HG03521 (cell line): ENCODE measurements at regions not wholly inside any gene's neighbourhood (a gene's known extent, or its start where the extent isn't known, plus 50 kb on each side); places are given as distances from the start of the nearest gene placed in this dataset.

Source experiments
- ATAC-seq: cut with Tn5 transposase; IDR thresholded peaks from one replicate; pipeline ENCODE4 v1.9.1; 2021; ENCODE audit warnings: mild to moderate bottlenecking, moderate library complexity; ENCODE audit not compliant: unreplicated experiment

DNA sequence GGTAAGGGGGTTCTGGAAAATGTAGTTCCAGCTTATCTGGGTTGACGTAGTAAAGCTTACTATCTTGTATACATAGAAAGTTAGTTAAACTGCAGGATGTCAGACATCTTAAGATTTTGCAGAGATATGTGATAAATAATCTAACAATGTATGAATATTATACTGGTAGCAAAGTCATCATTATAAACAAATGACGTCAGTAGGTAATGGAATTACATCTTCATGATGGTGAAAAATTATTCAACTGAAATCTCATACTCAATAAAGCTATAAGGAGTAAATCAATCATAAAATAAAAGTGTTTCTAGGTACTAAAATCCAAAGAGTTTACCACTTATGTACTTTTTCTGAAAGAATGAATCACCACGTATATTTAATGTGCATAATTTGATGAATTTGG is 217.3 kb upstream of the CDH10 start:
- no peak for ATAC-seq

GRCh38 chr5:24855485-24855884 is 210.7 kb upstream of the CDH10 start:
- ATAC-seq = no peak

GRCh38 chr5:24854850-24855249 is 210.1 kb upstream of the CDH10 start:
- ATAC-seq = no peak

DNA sequence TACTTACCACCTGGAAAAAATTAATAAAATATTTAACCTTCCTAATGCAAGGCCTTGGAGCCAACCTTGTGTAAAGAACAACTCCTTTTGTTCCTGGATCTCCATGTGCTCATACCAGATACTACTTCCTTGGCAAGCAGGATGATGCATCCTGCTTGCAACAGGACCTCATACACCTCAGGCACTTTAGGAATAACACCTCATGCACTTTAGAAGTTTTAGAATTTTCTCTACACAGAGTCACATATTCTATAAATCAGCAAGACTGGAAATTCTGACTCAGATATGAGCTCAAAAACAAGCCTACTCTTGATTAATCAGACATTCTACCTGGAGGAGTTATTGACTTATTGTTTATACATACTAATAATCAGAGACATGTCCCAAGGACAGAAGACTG is 209.6 kb upstream of the CDH10 start:
- ATAC-seq = no peak

DNA sequence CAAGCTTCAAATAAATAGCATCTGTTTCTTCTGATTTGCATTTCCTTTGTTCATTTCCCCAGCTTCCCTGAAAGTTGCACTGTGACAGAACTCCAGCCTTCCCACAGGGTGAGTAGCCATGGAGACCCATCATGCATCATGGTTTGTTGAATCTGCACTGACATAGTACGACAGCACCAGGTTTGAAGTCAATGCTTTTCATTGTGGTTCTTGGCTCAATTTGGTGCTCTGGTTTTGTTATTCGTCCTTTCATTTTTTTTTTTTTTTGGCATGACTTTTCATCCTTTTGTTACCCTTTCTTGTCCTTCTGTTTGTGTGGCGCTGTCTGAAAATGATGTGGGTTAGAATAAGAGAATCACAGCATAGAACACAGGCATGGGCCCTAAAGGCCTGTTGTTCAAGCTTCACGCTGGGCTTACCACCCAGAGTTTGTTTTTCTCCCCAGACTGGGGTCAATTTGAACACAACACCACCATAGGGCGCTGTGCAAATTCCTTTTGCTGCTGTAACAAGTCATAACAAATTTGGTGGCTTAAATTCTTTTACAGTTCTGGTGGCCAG is 206.2 kb upstream of the CDH10 start:
- ATAC-seq = no peak

DNA sequence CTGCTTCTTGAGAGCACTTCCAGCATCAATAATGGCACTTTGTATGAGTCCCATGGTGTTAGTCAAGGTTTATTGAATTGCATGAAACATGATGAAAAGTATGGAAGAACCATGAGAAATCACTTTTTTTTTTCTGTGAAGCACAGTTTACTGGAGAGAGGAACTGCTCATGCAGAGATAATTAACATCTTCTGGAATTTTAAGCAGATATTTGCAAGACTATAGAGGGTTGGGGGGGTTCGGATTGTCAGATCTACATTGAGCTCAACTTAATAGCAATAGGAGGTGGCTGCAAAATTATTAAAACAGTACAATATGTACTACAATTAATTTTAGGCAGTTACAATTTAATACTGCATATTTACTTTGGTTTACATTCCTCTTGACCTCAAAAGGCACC is 204.4 kb upstream of the CDH10 start:
- no peak for ATAC-seq

- ATAC-seq = no peak
Observed at GRCh38 chr5:24831989-24832388, 187.2 kb upstream of the CDH10 start.

- no peak for ATAC-seq
Observed at GRCh38 chr5:24823625-24824024, 178.8 kb upstream of the CDH10 start.

DNA sequence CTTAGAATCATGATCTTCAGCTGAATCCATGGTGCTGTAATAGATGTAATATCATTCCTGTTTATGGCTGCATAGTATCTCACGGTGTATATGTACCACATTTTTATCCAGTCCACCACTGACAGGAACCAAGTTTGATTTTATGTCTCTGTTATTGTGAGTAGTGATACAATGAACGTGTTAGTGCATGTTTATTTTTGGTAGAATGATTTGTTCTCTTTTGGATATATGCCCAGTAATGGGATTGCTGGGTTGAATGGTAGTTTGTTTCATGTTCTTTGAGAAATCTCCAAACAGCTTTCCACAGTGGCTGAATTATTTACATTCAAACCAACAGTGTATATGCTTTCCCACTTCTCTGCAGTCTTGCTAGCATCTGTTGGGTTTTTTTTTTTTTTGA is 175.1 kb upstream of the CDH10 start:
- no peak for ATAC-seq

- no peak for ATAC-seq
Observed at GRCh38 chr5:24817966-24818365, 173.2 kb upstream of the CDH10 start.

GRCh38 chr5:24816206-24816605 is 171.4 kb upstream of the CDH10 start:
- no peak for ATAC-seq

DNA sequence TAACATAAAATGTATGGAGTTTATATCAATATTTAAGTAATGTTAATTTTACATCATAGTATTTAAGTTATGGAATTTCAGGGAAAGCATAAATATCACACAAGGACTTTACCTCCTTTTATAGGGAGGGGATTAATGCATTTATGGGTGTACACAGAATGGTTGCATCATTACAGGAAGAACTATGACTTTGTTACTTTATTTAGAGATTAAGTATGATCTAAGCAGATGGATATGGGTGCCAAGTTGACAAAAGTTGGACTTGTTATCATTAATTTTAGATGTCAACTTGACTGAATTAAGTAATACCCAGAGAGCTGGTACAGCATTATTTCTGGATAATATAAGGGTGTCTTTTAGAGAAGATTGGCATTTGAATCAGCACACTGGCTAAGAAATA is 160.5 kb upstream of the CDH10 start:
- no peak for ATAC-seq

DNA sequence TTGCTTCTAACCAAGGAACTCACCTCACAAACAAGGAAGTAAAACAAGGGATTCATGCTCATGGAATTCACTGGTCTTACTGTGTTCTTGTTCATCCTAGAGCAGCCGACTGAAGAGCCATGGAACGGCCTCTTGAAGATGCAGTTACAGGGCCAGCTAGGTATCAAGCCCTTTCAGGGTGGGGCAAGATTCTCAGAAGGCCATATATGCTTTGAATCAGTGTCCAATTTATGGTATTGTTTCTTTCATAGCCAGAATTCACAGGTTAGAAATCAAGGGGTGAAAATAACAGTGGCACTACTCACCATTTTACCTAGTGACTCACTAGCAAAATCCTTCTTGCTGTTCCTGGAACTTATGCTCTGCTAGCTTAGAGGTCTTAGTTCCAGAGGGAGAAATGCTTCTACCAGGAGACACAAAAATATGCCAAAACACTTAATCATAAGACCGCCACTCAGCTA is 159.5 kb upstream of the CDH10 start:
- no peak for ATAC-seq

- ATAC-seq = no peak
Observed at GRCh38 chr5:24791326-24791725, 146.5 kb upstream of the CDH10 start.

DNA sequence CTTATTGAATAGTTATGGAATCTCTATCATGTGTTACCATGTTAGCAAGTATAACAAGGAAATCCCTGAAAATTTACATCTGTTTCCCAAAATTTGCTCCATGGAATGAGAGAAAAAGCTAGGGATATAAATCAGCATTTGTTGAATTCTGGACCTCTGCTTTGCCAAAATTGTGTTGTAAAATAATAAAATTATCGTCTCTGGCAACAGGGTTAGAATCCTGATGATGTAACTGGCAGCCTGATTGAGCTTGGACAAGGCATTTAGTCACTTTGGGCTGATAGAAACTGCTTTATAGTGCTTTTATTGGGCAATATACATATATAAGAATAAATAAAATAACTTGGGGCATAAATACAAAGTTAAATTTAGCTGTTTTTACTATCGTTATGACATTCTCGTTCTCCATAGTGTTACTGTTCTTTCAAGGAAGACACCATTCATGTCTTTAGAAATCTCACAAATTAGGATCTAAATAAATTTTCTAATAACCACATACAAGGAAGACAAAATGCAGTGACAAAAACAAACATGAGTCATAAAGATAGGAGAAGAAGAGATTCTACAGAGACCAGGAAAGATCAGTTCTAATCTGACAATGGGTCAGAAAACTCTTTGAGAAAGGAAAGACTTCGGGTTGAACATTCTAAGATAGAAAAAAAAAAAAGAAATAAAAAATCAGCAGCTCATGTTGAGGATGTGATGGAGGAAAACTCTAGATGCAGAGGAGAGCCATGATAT is 145.0 kb upstream of the CDH10 start:
- no peak for ATAC-seq

DNA sequence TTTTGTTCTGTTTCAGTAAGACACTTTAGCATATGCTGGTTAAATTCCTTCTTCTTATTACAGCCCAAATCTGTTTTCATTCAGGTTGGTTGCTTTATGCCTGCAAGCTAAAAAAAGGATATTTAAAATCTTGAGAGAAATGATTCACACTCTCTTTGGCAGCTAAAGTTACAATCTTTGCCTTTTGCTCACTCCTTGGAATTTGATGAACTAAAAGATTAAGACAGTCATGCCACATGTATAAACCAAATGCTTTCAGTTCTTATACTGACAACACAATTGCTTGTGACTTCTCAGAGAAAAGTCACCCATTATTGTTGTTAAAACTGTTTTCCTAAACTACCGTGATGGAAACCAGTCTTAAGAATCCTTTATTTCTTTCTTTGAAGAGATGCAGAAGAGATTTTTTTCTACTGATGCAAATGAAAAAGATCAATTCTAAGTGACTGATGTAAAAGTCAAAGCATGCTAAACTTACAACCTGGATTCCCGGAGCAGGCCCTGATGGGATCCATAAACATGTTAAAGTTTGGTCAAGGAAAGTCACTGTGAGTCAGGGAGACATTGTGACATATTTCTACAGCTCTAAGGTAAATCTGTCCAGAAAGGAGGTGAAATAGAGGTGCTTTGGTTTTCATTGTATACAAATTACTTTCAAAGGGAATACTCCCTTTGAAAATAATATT is 144.2 kb upstream of the CDH10 start:
- ATAC-seq = no peak

- no peak for ATAC-seq
Observed at GRCh38 chr5:24786108-24786507, 141.3 kb upstream of the CDH10 start.

DNA sequence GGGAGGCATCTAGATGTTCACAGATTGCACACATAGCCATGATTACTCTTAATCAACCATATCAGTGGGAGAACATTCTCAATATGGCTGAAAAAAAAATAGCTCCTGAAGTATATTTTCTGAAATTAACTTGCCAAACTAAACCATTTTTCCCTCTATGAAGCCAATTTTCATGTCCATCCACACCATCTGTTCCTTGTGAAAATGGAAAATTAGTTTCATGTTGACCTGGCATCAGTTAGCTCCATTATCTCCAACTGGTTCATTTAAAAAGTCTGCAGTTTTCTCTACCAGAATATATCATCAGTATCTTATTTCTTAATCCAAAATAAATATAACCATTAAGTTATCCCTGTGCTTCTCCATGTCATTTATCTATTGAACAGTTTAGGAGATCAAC is 138.8 kb upstream of the CDH10 start:
- no peak for ATAC-seq

GRCh38 chr5:24777392-24777791 is 132.6 kb upstream of the CDH10 start:
- ATAC-seq = no peak

- ATAC-seq = no peak
Observed at GRCh38 chr5:24773261-24773660, 128.5 kb upstream of the CDH10 start.

DNA sequence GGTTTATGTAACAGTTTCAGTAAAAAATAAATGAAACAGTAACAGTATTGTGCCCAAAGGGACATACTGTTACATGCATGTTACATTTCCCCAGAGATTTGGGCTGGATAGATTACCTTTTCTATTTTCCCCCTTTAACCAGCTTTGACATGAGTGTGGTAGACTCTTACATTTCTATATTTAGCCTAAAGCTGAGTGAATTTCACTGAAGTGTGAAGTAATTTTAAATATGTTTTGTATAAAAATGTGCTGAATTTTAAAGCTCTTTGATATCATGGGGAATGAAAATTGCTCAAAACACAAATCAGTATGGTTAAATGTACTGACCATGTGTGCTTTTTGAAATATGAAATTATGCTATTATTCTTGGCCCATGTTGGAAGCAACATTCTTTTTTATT is 122.3 kb upstream of the CDH10 start:
- no peak for ATAC-seq

DNA sequence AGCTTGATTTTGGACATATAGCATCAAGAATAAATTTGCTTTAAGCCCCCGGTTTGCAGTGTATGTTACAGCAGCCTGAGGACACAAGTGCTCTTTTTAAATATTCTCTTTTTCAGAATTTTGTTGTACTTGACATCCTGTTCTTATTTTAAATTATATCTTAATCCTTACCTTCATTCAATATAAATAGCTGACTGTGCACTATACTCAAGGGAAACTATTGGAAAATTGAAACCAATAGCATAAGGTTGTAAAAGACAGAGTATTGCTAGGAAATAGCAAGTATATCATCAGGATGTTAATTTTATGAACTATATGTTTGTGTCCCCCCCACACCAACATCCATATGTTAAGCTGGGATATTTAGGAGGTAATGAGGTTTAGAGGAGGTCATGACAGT is 120.4 kb upstream of the CDH10 start:
- no peak for ATAC-seq
